ENCODE measurements at regions not wholly inside any gene's neighbourhood (a gene's known extent, or its start where the extent isn't known, plus 50 kb on each side); places are given as distances from the start of the nearest gene placed in this dataset.

DNA sequence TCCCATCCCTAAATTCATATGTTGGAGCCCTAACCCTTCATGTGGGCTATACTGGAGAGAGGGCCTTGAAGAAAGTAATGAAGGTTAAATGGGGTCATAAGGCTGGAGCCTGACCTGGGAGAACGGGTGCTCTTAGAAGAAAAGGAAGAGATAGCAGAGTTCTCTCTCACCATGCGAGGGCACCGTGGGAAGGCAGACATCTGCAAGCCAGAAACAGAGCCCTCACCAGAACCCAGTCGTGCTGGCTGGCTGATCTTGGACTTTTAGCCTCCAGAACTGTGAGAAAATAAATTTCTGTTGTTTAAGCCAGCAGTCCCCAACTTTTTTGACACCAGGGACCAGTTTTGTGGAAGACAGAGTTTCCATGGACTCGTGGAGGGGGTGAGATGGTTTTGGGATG, 149.3 kb downstream of the ATP23 start:
- TF ChIP-seq CTCF (IDR thresholded peaks at IDR 0.05; ENCODE audit: insufficient read depth, low read length) (no peak), POLR2AphosphoS5 (IDR thresholded peaks at IDR 0.05; ENCODE audit: low read depth) (no peak)

Data from HL-60 (cell line).